H4 (cell line): ENCODE measurements at regions not wholly inside any gene's neighbourhood (a gene's known extent, or its start where the extent isn't known, plus 50 kb on each side); places are given as distances from the start of the nearest gene placed in this dataset.

Experiments
- DNase-seq: peaks from one replicate; pipeline ENCODE4 v3.0.0-alpha.2; 2015; ENCODE audit warnings: low spot score

DNA sequence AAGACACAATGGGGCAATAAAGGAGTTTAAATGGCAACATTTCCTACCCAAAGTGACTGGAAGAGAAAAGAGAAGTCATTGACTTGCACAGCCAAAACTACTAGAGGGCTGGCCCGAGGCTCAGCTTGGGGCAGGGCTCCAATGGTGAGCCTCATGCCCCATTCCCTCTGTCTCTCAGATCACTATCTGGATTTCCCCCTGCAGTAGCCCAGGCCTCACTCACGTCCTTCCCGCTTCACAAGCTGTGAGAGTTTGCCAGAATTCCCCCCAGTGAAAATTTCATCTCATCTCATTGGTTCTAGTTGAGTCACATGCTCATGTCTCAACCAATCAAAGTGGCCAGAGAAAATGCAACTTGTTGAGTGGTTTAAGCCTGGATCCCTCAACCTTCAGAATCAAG is 181.3 kb downstream of the WDR11 start:
- DNase-seq = no peak

DNA sequence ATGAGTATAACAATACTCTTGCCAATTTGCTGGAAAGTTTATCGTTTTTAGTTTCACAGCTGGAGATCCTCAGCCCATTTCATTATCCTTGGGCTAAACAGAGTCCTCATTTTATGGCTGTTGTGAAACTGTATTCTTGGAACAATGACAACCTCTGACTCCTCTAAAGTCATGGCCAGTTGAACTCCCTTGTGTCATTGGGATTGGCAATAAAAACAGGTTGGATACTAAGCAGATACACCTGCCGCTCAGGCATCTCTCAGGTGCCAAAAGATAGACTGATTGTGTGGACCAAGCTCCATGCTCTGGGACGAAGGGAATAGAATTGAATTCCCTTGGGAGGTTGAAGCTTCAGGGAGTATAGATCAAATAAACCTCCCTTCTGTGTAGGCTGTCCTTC is 182.2 kb downstream of the WDR11 start:
- no peak for DNase-seq

DNA sequence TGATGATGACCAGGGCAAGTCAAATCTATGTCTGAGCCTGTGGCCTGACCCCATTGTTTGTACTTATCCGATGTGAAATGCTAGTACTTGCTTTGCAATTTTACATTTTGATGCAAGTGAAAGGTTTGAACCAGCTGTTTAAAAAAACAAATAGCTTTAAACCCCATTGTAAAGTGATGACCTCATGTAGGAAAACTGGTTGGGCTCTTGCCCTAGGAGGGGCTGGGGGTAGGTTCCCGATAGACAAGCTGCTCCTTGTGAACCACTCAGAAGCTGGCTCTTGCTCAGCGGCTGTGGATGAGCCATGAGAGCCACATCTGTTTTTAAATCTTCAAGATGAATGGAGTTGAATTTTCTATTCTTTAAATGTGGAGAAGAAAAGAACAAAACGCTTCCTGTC is 185.3 kb downstream of the WDR11 start:
- no peak for DNase-seq

DNA sequence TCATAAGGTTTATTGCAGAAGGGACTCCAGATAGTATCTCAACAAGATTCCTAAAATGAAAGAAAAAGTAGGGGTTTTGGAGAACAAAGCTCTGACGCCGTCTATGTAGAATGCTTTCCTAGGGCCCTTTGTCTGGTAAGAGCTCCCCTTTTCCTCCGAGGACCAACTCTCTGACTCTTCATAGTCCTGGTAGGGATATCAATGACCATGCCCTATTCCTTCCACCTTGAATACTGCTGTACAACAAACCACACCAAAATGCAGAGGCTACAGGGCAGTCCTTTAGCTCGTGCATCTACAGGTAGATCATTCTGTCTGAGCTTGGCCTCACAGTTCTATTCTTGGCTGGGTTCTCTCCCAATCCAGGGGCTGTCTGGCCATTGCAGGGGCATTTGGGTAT is 190.3 kb downstream of the WDR11 start:
- no peak for DNase-seq

DNA sequence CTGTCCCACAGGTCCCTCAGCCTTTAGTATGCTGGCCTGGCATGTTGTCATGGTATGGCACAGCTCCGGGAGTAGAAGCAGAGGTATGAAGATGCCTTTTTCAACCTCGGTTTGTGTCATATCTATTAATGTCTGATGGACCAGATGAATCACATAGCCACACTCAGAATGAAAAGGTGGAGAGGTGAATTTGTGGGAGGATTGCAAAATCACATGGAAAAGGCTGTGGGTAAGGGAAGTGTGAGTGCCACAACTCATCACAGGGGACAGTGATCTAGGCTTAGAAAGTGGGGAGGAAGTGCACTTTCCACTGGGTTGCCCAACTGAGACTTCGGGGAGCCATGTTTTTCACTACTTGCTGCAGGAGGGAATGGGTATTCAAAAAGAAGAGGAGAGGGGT is 190.7 kb downstream of the WDR11 start:
- DNase-seq = no peak

DNA sequence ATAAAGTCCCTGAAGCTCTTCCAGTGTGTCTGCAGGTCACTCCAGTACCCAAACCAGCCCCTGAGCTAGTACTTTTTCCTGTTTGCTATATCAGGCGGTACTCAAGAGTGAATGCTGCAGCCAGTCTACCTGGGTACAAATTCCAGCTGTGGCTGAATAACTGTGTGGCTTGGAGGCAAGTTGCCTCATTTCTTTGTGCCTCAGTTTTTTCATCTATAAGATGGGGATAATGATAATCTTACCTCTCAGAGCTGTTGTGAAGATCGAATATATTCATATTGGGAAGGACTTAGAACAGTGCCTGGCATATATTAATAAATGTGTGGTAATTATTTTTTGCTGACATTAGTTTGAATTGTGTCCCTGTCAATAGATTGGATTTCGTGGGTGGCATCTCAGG is 191.2 kb downstream of the WDR11 start:
- no peak for DNase-seq

DNA sequence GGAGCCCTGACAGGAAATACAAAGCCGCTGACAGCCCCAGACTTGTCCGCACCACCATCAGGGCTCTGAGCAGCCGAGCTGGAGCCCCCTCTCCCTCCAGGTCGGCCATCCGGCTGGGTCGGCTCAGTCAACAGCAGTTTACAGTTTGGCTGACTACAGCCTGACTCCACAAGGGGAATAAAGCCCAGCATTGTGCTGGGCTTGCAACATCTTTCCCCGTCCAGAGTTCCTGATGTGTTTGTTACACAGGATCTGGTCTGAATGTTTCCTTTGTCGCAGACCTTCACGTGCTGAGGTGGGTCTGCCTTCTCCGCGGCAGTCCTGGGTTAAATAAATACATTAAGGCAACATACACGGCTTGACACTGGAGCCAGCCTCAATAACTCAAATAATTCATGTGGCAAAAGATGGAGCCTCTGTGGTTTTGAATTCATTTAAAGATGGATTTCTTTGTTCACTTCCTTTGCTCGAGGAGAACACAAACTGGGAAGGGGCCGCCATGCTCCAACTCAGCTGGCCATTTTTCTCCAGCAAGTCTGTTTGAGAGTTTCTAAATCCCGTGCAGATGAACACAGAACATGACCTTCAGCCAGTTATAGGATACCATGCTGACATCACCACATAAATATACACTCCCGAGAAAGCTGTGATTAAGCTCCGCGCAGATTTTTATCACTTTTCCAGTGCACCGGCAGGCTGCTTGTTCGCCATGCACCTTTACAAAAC is 192.1 kb downstream of the WDR11 start:
- DNase-seq = peak; percentile 27

DNA sequence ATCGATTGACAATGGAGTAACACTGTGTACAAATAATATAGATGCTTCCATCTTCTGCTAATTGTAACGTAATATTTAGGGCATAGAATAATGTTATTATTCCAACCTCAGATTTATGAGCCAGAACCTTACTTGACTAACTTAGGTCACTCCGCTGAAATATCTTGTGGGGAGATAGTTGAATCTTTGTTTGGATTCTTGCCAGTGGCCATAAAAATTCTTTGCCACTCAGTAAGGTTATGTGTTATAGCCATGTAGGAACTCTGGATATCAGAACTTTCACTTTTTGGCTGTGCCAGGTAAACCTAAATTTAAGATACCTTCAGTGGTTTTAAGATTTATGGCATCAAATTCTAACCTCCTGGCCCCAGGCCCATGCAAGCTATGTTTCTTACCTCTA is 197.6 kb downstream of the WDR11 start:
- DNase-seq = no peak

DNA sequence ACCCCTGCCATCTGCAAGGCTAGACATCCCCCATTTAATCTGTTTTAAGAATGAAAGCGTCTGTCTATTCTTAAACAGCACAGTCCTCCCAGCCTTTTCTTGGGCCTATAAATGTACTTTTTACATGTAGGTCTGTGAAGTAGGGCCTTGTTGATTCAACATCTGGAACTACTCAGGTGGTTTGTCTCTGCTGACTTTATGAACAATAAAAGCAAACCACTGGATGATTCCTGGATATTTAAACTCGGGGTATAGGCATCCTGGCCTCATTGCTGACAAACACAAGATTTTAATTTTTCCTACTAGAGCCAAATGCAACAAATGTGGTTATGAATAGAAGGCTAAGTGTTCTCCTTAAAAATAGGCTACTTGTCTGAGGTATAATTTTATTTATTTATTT is 198.3 kb downstream of the WDR11 start:
- DNase-seq = no peak

DNA sequence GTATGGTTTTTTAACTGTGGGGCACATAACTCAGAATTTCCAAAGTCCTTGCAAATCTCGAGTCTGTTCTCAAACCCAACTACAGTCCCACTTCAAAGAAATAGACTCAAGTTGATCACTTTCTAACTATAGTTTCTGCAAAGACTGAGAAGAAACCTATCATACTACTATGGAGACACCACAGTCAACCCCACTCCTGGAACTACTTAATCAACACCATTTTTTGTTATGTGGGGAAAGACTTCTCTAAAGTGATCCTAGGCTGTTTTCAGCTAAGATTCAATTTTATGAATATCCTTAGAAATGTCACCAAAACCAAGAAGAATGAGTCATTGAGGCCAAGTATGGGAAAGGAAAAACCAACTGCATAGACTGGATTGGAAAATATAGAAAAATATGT is 198.8 kb downstream of the WDR11 start:
- no peak for DNase-seq

DNA sequence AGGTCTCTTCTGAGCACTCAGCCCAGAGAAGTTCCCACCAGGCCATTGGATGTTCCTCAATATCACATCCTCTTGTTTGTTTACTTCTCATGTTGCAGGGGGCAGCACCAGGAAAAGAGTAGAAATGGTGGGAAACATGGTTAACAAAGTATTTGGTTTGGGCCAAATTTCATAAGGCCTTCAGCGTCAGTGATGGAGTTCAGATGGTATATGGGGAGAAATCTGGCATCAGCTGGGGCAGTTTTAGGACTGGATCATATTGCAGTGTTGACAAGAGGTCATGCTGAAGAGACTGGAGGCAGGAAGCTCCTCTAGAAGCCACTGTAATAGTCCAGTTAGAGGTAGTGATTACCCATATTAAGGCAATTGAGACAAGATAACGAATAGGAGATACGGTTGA is 200.0 kb downstream of the WDR11 start:
- DNase-seq = no peak

DNA sequence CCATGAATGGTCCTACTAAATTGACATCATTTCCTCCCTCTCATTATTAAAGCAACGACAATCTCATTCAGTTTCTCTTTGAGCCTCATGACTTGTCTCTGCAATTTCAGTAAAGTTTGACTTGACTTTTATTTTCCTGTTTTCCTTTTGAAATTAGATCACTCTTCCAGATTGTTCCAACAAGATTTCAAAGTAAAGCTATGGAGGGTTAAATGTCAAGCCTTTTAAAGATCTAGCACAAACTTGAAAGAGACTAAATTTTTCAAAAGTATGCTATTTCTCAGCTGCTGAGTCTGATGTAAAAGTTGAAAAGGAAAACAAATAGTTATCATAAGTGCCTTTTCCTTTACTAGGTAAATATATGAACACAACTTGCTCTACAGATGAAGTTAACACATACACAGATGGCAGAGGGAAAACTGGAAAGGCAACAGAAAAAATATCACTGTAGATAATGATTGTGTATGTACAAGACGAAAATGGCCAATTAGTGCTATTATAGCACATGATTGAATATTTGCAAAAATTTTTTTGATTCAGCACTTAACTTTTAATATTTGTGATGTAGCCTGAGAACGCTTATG is 200.6 kb downstream of the WDR11 start:
- no peak for DNase-seq

DNA sequence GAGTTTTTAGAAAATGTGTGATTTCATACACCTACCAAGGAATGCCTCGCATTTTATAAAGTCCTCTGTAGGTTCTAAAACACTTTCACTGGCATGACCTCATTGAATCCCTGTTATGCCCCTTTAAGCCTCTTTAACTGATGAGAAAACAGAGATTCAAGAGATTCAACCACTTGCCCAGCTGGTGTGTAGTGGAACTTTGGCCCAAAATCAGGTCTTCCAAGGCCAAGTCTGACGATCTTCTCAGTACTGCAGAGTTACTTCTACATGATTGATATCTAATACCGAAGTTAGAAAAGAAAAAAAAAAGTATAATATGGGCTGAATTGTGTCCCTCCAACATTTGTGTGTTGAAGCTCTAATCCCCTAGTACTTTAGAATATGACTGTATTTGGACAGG is 202.0 kb downstream of the WDR11 start:
- no peak for DNase-seq

DNA sequence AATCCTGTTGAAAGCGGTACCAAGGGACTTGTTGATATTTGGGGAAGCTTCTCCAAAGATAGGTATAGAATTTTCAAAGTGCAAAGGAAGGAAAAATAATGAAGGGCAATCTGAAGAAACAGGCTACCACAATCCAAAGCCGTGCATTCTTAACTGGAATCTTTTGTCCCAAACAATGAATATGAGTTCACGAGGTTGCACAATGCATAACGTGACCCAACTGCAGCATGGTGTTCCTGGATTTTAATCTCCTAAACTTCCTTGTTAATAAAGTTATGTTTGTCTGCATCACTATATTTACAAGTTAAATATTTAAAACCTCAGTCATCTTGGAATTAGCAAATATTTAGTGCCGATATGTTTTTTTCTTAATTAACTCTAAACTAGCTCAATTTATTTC is 203.7 kb downstream of the WDR11 start:
- DNase-seq = no peak

DNA sequence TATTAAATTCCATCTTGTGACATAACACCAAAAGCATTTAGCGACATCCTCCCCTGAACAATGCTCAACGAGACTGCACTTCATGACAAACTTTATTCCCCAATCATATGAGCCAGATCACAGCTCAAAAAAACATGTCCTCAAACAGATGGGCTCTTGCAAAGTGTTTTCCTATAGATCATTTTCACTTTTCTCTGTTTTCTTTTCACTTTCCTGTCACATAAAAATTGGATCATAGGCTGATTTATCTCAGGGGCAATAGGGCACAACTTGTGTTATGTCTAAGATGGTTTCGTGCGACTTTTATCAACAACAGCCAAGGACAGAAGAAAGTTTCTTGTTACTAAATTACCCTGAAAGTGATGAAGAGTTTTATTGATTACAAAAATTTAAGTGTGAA is 206.1 kb downstream of the WDR11 start:
- DNase-seq = no peak

DNA sequence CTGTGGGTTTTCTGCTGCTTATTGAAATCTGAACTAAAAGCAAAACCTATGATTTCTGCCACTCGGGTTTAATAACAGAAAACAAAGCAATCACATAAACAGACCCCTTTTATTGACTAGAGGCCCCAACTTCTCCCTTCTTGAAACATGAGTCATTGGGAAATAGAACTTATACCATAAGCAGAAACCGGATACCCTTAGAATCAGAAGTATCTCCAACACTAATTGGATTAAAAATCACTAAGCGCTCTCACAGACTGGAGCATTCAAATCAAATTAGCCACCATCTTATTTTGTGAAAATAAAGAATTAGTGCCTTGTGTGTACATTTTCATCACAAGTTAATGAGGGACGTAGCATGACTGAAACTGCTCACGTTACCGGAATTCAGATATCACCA is 206.9 kb downstream of the WDR11 start:
- DNase-seq = peak; percentile 16

DNA sequence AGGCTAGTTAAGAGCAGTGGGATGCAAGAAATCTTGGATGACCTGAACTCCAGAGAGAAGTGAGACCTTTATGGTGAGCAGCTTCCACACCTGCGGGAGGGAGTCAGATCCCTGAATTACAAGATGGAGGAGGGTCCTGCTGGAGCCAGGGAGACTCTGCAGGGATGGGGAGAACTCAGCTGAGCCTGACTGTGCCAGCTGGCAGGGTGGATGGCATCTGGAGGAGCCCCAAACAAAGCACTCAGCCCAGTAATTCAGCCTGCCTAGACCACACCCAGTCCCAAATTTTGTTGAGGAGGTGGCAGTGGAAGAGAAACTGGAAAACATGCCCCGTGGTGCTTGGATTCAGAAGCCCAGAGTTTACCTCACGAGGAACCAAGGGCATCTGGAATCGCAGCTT is 208.2 kb downstream of the WDR11 start:
- DNase-seq = no peak

DNA sequence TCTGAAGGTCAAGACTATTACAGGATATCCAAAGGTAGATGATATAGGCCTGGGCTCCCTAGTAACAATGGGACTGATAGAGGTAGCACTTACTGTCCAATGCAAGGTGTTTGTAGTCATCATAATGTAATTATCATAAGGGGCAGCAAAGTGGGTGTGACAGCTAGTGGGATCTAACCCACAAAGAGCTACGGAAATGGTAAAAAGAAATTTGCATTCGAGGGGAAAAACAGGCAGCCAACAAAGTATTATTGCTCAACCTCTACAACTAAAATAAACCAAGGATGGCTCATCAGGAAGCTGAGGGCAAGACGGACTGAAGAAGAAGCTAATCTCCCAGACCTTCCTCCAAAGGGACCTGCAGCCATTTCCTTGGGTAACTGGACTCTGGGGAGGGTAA is 211.0 kb downstream of the WDR11 start:
- DNase-seq = no peak

DNA sequence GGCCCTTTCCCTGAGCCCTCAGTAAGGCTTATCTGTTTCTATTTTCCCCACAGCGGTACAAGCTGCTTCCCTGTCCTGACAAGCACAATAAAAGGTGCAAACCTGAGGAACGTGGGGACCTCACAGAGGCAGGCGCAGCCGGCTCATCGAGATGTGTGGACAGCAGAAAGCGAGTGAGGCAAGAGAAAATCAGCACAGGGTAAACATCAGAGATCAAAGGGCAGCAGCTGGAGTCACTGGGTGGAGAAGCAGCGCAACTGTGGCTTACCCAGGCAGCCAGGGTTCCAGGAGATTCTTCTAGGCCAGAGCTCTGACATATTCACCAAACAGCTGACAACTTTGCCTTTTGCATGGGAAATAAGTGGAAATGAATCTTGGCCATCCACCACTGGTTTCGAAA is 212.6 kb downstream of the WDR11 start:
- DNase-seq = no peak

DNA sequence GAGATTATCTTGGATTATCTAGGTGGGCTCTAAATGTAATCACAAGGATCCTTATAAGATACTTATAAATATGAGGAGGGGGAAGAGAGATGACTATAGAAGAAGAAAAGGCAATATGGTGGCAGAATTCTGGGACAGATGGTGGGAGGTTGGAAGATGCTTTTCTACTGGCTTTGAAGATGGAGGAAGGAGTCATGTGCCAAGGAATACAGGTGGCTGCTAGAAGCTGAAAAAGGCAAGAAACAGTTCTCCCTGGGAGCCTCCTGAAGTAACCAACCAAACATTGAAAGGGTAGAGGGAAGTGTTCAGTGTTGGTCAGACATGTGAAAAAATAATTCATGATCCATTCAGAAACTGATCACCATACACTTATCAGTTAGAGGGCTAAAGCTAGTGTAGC is 213.3 kb downstream of the WDR11 start:
- no peak for DNase-seq

DNA sequence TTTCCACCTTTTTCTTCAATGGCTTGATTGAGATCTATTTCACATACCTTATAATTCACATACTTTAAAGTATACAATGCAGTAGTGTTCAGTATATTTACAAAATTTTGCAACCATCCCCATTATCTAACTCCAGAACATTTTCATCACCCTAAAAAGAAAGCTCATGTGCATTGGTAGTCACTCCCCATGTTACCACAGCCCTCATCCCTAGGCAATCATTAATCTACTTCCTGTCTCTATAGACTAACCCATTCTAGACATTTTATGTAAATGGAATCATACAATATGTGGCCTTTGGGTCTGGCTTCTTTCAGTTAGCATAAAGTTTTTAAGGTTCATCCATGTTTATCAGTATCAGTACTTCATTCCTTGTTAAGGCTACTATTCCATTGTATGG is 214.2 kb downstream of the WDR11 start:
- no peak for DNase-seq

DNA sequence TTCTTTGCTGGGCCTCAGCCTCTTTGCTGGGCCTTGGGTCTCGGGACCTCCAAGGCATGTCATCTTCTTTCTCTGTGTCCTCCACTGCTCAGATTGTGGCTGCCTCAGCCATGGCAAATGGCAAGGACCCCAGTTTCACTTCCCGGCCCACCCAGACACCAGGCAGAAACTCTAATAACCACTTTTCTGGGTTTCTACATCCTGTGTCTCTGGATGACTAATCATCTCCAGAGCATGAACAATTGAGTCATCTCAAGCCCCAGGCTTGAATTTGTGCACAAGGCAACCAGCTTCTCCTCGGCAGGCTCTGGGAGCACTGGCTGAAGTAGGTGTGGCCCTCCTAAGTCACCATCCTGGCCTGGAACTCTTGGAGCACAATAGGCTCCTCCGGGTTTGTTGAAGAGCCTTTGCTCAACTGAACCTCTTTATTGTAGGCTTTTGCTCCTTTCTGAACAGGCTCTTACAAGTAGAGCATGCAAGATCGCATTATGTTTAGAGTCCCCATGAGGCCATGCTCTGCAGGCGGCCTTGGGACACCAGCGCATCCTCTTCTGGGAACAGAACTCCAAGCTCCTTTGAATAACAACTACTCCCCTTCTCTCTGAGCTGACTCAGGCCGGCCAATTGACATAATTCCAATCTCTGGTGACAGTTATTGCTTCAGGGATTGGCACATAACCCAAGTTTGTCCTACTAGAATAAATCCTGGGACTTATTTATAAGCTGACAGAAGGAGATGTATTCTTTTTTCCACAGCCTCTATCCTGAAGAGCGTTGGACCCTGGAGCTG is 218.1 kb downstream of the WDR11 start:
- peak; percentile 67 for DNase-seq
